ENCODE measurements at regions not wholly inside any gene's neighbourhood (a gene's known extent, or its start where the extent isn't known, plus 50 kb on each side); places are given as distances from the start of the nearest gene placed in this dataset.

DNA sequence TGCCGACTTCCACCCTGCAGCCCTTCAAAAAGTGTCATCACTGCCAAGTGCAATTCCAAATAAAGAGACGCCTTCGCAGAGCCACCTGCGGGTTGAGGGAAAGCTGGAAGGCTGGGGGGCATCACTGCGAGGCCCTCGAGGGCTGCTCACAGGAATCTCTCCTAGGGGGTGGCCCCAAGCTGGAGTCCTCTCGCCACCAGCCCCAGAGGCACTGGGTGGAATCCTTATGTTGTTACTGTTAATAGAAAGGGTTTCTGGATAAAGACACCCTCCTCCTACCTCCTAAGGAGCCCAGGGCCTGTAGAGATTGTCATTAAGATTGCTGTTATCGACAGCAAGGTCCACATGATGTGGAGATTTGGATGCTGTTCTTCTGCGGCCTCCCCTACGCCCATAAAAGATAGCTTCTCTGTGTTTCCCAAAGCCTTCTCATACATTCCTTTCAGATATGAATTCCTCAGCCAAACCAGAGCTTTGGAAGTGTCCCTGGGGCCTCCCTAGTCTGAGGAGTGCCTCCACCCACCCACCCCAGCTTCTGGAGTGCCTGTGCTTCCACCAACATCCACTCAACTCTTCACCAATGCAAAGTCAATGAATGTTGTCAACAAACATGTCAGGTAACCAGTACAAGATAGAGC, 512.7 kb downstream of the SHQ1 start:
- Histone ChIP-seq H3K4me3 (no peak overlapping the region), H3K27me3 (no peaks in the 10 kb centered on the region), H3K27ac (peak overlapping the region; percentile 44), H3K36me3 (no peaks in the 10 kb centered on the region), H3K4me1 (peaks cover 42% of the 10 kb centered on the region), H3K9me3 (no peaks in the 10 kb centered on the region)
- TF ChIP-seq, protein P1, sequence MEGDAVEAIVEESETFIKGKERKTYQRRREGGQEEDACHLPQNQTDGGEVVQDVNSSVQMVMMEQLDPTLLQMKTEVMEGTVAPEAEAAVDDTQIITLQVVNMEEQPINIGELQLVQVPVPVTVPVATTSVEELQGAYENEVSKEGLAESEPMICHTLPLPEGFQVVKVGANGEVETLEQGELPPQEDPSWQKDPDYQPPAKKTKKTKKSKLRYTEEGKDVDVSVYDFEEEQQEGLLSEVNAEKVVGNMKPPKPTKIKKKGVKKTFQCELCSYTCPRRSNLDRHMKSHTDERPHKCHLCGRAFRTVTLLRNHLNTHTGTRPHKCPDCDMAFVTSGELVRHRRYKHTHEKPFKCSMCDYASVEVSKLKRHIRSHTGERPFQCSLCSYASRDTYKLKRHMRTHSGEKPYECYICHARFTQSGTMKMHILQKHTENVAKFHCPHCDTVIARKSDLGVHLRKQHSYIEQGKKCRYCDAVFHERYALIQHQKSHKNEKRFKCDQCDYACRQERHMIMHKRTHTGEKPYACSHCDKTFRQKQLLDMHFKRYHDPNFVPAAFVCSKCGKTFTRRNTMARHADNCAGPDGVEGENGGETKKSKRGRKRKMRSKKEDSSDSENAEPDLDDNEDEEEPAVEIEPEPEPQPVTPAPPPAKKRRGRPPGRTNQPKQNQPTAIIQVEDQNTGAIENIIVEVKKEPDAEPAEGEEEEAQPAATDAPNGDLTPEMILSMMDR (IDR thresholded peaks at IDR 0.05), result no peak
- TF ChIP-seq POLR2A (IDR thresholded peaks at IDR 0.05) (no peak), POLR2AphosphoS5 (IDR thresholded peaks at IDR 0.05; ENCODE audit: insufficient read depth in 1 of 2, low read depth in 1 of 2) (no peak)
- no peak for DNase-seq (ENCODE audit: extremely low spot score in 2 of 2)
- intact Hi-C loops (cut with DNase I), result no loop called here

DNA sequence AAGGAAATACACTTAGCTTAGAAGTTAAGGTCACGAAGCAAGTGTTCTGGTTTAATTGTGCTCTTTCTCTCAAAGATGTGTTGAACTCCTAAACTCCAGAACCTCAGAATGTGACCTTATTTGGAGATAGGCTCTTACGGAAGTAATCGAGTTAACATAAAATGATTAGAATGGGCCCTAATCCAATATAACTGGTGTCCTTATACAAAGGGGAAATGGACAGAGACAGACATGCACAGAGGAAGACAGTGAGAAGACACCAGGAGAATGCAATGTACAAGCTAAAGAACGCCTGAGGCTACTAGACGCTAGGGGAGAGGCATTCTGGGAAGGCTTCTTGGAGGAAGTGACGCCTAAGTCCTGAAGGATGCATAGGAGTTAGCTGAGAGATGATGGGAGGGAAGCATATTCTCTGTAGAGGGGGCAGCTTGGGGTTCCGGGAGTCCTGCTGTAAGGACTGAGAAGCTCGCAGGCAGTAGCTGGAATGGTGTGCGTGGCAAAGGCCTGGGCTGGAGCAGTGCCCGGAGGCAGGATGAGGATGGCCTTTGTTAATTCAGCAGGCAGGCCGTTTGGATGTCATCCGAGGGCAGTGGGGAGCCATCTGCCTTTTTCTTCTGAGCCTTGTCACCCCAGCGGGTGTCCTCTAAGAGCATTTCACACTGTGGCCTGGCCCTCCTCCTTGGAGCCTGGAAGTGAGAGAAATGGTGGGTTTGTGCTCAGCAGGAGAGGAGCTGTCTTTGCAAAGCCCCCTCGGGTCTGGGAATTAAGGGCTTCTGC, 513.4 kb downstream of the SHQ1 start:
- no peaks in the 10 kb centered on the region for H3K27me3 ChIP-seq
- intact Hi-C loops (cut with DNase I), result no loop called here

DNA sequence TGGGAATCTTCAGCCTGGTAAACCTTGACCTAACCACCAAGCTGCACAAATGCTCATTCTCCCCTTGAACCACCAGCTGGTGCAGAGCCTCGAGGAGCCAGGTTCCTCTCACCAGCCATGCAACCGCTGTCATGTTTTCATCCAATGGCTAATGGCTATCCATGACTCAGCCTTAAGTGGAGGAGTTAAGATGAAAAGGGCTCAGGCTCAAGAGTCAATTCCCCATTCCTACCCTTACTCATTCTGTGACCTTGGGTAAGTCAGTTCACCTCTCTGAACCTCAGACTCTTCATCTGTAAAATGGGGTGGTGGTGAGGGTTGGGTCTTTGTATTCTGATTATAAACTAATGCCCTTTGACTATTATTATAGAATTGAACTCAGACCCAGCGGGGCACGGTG, 515.6 kb downstream of the SHQ1 start:
- H3K4me1 ChIP-seq, result peaks cover 29% of the 10 kb centered on the region
- no peak for TF ChIP-seq POLR2AphosphoS5 (IDR thresholded peaks at IDR 0.05; ENCODE audit: insufficient read depth in 1 of 2, low read depth in 1 of 2)
- TF ChIP-seq POLR2A (IDR thresholded peaks at IDR 0.05), result no peak
- TF ChIP-seq, protein P1 (IDR thresholded peaks at IDR 0.05), result no peak
- H3K27ac ChIP-seq, result no peak overlapping the region
- intact Hi-C loops (cut with DNase I), result no loop called here
- H3K4me3 ChIP-seq, result no peak overlapping the region
- no peaks in the 10 kb centered on the region for H3K9me3 ChIP-seq
- H3K27me3 ChIP-seq, result no peaks in the 10 kb centered on the region
- H3K36me3 ChIP-seq, result no peaks in the 10 kb centered on the region
- no peak for DNase-seq (ENCODE audit: extremely low spot score in 2 of 2)

More for the DNA sequence above, 513.4 kb downstream of the SHQ1 start:
- Histone ChIP-seq H3K4me1 (peaks cover 38% of the 10 kb centered on the region), H3K27ac (no peak overlapping the region), H3K36me3 (no peaks in the 10 kb centered on the region), H3K4me3 (no peak overlapping the region), H3K9me3 (no peaks in the 10 kb centered on the region)
- TF ChIP-seq POLR2AphosphoS5 (IDR thresholded peaks at IDR 0.05; ENCODE audit: insufficient read depth in 1 of 2, low read depth in 1 of 2) (no peak), POLR2A (IDR thresholded peaks at IDR 0.05) (no peak)
- TF ChIP-seq, protein P1 (IDR thresholded peaks at IDR 0.05), result no peak
- DNase-seq (ENCODE audit: extremely low spot score in 2 of 2), result no peak

DNA sequence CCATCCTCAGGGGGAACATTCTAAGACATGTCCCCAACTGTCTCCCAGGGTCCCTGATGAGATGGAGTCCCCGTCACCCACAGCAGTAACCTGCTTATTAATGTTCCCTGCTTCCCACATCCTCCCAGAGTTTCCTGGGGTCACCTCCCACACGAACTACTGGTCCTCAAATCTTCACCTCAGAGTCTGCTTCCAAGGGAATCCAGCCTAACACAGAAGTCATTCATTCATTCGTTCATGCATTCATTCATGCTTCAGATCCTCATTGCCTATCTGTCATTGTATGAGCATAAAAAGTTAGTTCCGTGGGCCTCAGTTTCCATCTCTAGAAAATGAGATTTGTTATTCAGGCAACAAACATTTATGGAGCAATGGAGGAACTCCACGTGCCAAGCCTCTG, 516.2 kb downstream of the SHQ1 start:
- Histone ChIP-seq H3K4me3 (no peak overlapping the region), H3K4me1 (peaks cover 26% of the 10 kb centered on the region), H3K9me3 (no peaks in the 10 kb centered on the region), H3K27ac (no peak overlapping the region), H3K27me3 (no peaks in the 10 kb centered on the region), H3K36me3 (no peaks in the 10 kb centered on the region)
- no peak for DNase-seq (ENCODE audit: extremely low spot score in 2 of 2)
- TF ChIP-seq, protein P1 (IDR thresholded peaks at IDR 0.05), result no peak
- TF ChIP-seq POLR2AphosphoS5 (IDR thresholded peaks at IDR 0.05; ENCODE audit: insufficient read depth in 1 of 2, low read depth in 1 of 2), result no peak
- TF ChIP-seq POLR2A (IDR thresholded peaks at IDR 0.05), result no peak
- intact Hi-C loops (cut with DNase I), result no loop called here

DNA sequence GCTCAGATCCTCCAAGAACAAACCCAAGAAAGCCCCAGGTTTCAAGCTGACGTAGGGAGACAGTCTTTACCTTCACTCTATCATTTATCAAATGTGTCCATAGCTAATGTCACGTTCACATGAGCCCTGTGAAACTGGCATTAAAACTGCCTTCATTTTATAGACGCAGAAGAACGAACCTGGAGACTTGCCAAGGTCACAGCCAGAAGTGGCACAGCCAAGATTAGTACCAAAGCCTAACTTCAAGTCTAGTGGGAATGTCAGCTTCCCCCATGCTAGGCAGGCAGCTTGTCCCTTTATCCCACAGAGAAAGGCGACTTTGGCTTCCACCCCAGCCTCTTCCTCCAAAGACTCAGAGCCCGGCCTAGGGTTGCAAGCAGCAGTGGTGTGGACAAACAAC, 517.2 kb downstream of the SHQ1 start:
- intact Hi-C loops (cut with DNase I), result no loop called here
- TF ChIP-seq POLR2AphosphoS5 (IDR thresholded peaks at IDR 0.05; ENCODE audit: insufficient read depth in 1 of 2, low read depth in 1 of 2), result no peak

More for the DNA sequence above, 517.2 kb downstream of the SHQ1 start:
- Histone ChIP-seq H3K4me3 (no peak overlapping the region), H3K9me3 (no peaks in the 10 kb centered on the region), H3K27ac (no peak overlapping the region), H3K27me3 (no peaks in the 10 kb centered on the region), H3K4me1 (peaks cover 16% of the 10 kb centered on the region), H3K36me3 (no peaks in the 10 kb centered on the region)
- DNase-seq (ENCODE audit: extremely low spot score in 2 of 2), result no peak

Measured in vagina (tissue), 2 donors.